HG02759 (cell line): ENCODE measurements at regions not wholly inside any gene's neighbourhood (a gene's known extent, or its start where the extent isn't known, plus 50 kb on each side); places are given as distances from the start of the nearest gene placed in this dataset.
"Not testable (repeated sequence)": the region's sequence is repeated elsewhere in the genome, so short reads cannot be mapped to it uniquely, and the experiment has no call there.

ENCODE experiments used
- ATAC-seq: cut with Tn5 transposase; IDR thresholded peaks from one replicate; pipeline ENCODE4 v1.9.1; 2021; ENCODE audit warnings: mild to moderate bottlenecking, moderate library complexity; ENCODE audit not compliant: unreplicated experiment

GRCh38 chr3:159038405-159038804, 236.6 kb downstream of the MFSD1 start:
- ATAC-seq: peak; percentile 56

DNA sequence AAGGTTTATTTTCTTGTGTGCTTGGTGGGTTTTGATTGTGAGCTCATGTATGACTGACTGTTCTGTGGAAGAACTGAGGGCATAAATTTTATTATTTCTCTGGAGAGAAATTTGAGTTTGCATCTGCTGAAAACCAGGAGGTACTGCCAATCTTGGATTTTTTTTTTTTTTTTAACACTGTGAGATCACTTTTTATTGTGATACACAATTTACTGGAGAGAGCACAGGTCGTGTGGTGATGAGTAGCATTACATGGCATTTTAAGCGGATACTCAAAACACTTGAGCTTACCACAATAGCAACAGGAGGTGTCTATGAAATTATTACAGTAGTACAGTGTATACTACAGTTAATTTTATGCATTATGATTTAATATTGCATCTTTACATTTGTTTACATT, 237.4 kb downstream of the MFSD1 start:
- ATAC-seq: no peak

- ATAC-seq: no peak
These were observed 243.5 kb downstream of the MFSD1 start for GRCh38 chr3:159045279-159045885.

GRCh38 chr3:159047361-159047760, 245.5 kb downstream of the MFSD1 start:
- no peak for ATAC-seq

DNA sequence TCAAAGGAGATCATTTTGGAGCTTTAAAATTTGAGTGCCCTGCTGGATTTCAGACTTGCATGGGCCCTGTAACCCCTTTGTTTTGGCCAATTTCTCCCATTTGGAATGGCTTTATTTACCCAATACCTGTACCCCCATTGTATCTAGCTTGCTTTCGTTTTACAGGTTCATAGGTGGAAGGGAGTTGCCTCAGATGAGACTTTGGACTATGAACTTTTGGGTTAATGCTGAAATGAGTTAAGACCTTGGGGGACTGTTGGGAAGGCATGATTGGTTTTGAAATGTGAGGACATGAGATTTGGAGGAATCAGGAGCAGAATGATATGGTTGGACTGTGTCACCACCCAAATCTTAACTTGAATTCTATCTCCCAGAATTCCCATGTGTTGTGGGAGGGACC, 250.6 kb downstream of the MFSD1 start:
- ATAC-seq: not testable (repeated sequence)

DNA sequence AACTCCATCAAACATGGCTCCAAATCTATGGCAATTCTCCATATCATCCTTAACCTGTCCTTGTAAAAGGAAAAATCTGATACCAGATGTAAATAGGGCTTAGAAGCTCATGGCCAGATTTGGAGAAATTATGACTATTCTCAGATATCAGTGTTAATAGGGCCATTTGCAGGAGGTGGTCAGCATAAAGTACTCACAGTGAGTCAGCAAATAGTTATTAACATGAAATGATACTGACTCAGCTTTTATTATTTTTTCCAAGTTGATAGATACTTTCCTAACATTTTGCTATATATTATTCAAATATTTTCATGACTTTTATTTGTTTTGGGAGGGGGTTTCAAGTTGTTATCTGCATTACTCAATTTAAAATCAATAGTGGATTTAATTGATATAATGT, 255.8 kb downstream of the MFSD1 start:
- ATAC-seq: no peak

DNA sequence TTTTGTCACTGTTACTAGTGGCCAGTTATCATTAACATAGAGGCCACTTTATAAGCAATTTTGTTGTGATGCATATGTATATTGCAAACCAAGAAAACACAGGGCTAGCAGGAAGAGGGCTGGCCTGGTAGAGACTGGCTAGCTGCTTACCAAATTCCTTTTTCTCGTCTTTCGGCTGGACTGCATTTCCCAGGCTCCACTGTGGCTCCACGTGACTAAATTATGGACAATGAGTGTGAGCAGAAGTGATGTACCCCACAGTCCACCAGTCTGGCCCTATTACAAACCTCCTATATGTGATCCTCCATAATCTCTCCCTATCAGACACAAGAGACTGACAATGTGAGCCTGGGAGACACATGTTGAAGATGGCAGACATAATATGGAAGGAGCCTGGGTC, 257.0 kb downstream of the MFSD1 start:
- no peak for ATAC-seq

- ATAC-seq: no peak
These were observed 257.5 kb downstream of the MFSD1 start for GRCh38 chr3:159059395-159059794.

GRCh38 chr3:159062734-159063410, 261.0 kb downstream of the MFSD1 start:
- ATAC-seq: no peak

GRCh38 chr3:159069091-159069490, 267.2 kb downstream of the MFSD1 start, which contains the start of gene IQCJ:
IQCJ (plus strand) TSS chr3:159069319.
- no peak for ATAC-seq

DNA sequence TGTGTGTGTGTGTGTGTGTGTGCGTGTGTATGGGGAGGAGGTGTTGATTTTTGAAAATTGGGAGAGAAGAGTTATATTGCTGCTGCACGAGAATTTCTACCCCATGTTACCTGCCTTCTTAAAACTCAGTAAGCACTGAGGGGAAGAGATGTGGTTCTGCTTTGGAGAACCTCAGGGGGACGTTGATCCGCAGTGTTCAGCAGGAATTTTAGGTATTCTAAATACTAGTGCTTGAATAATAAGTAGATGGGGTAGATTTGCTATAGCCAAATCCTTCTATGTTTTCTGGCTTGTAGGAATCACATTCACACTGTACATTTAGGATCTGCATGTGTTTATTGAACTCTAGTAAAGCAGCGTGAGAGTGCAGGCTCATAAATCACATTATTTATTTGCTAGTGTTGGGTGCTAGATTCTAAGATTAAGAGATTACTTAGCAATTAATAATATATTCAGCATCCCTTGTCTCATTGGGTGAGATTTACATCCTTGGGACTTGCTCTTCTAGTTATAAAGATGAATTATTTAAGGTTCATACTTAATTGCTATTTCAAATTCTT, 268.1 kb downstream of the MFSD1 start:
- ATAC-seq: no peak

DNA sequence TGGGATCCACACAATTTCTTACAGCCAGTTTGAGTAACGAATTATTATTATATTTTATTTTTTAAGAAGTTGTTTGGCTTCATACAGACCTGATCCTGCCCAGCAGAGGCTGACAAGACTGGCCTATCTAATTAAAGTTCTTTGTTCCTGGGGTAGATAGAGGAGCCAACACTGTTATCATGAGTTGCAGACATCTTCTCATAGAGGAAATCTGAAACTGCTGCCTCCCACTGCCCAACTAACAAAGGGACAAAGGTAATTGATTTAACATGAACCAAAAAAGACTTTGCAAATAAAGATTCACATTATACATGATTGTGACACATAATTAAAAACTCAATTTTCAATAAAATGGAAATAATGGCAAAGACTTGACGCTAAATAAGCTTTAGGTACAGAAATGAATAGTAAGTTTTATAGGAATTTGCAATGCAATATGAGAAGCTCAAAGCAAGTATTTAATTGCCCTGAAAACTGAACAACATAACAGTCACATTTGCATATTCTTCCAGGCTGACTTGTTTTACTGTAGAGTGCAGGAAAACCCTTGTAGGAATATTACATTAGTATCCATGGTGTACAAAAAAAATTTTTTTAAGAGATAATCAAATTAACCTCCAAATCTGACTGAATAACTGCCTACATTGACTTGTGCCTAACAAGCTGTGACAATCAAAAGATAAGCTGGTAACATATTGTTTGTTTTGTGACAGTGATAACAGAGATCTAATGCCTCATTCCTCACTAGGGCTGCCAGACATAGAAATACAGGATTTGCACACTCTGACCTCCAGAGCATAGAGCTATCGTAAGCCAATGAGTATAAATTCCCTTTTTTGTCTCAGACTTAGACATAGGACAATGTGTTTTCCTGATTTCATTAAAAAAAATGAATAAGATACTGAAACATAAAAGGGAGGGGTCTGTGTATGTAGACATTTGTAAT, 273.2 kb downstream of the MFSD1 start:
- ATAC-seq: no peak

DNA sequence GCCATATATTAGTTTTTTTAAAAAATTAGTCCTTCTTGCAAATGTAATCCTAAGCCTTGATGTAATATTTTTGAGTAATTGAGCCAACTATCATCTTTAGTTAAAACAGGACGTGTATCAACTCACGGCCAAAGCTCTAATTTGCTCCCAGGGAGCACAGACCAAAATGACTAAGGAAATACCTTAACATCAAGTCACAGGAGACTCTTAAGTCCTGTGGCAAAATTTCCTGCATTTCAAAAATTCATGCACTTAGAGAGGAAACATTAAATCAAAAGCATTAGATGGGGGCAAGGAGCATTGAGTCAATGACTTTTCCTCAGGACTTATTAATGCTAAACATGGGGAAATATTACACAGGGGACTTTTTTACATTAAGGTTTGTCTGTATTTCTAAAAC, 276.0 kb downstream of the MFSD1 start:
- ATAC-seq: no peak

DNA sequence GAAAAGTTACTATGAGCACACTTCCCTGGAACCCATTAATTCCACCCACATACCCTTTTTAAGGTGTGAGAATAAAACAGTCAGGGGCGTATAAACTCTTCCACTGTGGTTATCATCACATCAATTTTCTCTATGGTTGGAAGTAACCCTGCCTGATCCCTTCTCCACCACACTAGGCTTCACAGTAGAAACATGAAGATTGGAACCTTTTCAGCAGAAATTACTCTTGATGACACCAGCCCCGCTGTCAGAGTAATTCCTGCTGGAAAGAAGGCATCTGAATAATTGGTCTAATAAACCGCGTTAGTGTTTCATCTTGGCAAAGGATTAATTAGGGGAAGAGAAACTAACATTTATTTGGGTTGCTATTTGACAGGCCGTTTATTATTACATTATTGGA, 278.4 kb downstream of the MFSD1 start:
- ATAC-seq: no peak

DNA sequence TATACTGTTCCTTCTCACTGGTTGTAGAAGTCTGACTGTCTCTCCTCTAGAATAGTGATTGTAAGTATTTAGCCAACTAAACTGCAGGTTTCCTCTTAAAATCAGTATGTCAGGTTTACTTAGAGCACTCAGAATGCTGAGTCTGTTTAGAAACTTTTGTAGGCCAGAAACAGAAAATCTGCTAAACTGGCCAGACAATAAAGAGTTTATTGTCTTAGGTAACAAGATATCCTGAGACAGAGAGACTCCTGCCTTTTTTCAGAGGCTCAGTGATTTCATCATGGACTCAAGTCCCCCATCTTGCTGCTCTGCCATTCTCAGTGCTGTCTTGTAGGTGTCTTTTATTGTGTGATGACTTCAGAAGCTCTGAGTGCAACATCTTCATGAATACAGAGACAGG, 279.0 kb downstream of the MFSD1 start:
- no peak for ATAC-seq

GRCh38 chr3:159082519-159082918, 280.7 kb downstream of the MFSD1 start:
- ATAC-seq: no peak

DNA sequence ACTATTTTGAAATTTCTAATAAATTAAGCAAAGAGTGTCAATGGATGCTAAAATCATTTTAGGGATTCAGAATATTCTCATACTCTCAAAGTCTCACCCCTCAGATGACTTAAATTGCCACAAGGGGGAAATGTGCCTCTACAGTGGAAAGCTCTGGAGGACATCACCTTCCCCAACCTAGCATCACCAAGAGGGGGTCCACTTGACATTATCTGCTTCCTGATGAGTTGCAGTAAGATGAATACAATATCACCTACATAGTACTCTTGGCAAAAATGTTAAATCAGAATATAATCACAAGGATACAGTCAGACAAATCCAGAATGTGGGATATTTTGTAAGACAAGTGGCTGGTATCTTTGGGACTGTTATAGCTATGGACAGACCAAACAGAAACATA, 290.1 kb downstream of the MFSD1 start:
- no peak for ATAC-seq

DNA sequence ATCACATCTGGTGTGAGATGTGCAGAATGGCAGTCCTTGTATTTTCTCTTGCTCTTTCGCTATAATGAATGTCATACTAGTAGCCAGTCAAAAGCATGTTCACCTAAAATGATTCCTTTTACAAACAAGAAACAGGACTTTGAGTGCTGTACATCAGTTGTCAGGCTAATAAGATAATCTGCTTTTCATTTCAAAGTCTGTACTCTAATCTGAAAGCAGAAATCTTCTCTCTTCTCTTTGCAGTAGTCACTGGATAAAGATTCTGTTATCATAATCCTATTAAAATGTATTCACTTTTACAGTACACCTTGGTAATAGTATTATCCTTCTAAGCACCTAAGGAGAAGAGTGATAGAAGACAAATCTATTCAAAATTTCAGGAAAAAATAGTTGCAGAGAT, 300.1 kb downstream of the MFSD1 start:
- ATAC-seq: no peak

GRCh38 chr3:159112724-159113123, 310.9 kb downstream of the MFSD1 start:
- ATAC-seq: no peak

GRCh38 chr3:159113221-159113875, 311.5 kb downstream of the MFSD1 start:
- no peak for ATAC-seq

DNA sequence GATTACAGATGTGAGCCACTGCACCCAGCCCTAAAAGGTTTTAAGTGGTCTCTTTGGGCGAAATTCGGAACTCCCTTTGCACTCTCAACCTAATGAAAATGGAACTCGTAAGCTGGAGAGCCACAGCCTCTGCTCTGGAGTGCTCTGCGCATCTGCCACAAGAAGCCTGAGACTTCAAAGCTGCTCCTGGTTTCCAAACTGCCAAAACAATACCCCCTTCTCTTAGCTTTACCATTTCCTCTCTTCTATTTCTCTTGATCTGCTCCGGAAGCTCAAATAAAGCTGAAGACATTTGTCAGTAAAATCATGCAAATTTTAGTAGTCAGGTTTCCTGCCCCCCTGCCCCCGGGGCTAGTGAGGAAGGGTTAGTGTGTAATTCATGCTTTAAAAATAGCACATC, 312.7 kb downstream of the MFSD1 start:
- no peak for ATAC-seq
